ENCODE measurements at regions not wholly inside any gene's neighbourhood (a gene's known extent, or its start where the extent isn't known, plus 50 kb on each side); places are given as distances from the start of the nearest gene placed in this dataset.

- no peaks in the 10 kb centered on the region for H3K36me3 ChIP-seq
- H3K9me3 ChIP-seq, result no peaks in the 10 kb centered on the region
- 67 to 81% (median 75%) methylated on average over 6 of the region's 6 CpGs for WGBS, 5 donors
- H3K27ac ChIP-seq, result no peak overlapping the region
- no peaks in the 10 kb centered on the region for H3K27me3 ChIP-seq (replicated peaks in 1 of 7)
- peaks cover 0 to 10% (median 0%) of the 10 kb centered on the region in 6 donors for H3K4me1 ChIP-seq
- no peak overlapping the region for H3K4me3 ChIP-seq
- TF ChIP-seq POLR2A (IDR thresholded peaks at IDR 0.05) (no peak), CTCF (IDR thresholded peaks at IDR 0.05 in 8 of 11, conservative IDR thresholded peaks at IDR 0.05 in 3 of 11) (no peak), POLR2AphosphoS5 (IDR thresholded peaks at IDR 0.05) (no peak)
- DNase-seq, result no peak
- intact Hi-C loops (cut with DNase I; ENCODE audit: low total_unique reads), result no loop called here
Observed at GRCh38 chr5:82419559-82420332, 141.6 kb upstream of the RPS23 start.

- Histone ChIP-seq H3K9me3 (no peaks in the 10 kb centered on the region), H3K4me1 (peaks cover 0 to 10% (median 0%) of the 10 kb centered on the region in 6 donors), H3K27me3 (replicated peaks in 1 of 7) (no peaks in the 10 kb centered on the region), H3K4me3 (no peak overlapping the region), H3K27ac (no peak overlapping the region), H3K36me3 (no peaks in the 10 kb centered on the region)
- DNase-seq, result no peak
- WGBS, 5 donors, result 43 to 50% (median 47%) methylated on average over 2 of the region's 2 CpGs
- intact Hi-C loops (cut with DNase I; ENCODE audit: low total_unique reads), result no loop called here
- TF ChIP-seq CTCF (IDR thresholded peaks at IDR 0.05 in 8 of 11, conservative IDR thresholded peaks at IDR 0.05 in 3 of 11), result no peak
- TF ChIP-seq POLR2A (IDR thresholded peaks at IDR 0.05), result no peak
- TF ChIP-seq POLR2AphosphoS5 (IDR thresholded peaks at IDR 0.05), result no peak
Observed at GRCh38 chr5:82418608-82418950, 140.4 kb upstream of the RPS23 start.

- no peaks in the 10 kb centered on the region for H3K27me3 ChIP-seq (replicated peaks in 1 of 7)
- no peaks in the 10 kb centered on the region for H3K9me3 ChIP-seq
- H3K27ac ChIP-seq, result no peak overlapping the region
- peaks cover 0 to 10% (median 0%) of the 10 kb centered on the region in 6 donors for H3K4me1 ChIP-seq
- intact Hi-C loops (cut with DNase I; ENCODE audit: low total_unique reads), result no loop called here
- TF ChIP-seq POLR2AphosphoS5 (IDR thresholded peaks at IDR 0.05) (no peak), POLR2A (IDR thresholded peaks at IDR 0.05) (no peak), CTCF (IDR thresholded peaks at IDR 0.05 in 8 of 11, conservative IDR thresholded peaks at IDR 0.05 in 3 of 11) (no peak)
- no peak for DNase-seq
- 72 to 77% (median 75%) methylated on average over 11 of the region's 11 CpGs for WGBS, 5 donors
- H3K36me3 ChIP-seq, result no peaks in the 10 kb centered on the region
- H3K4me3 ChIP-seq, result no peak overlapping the region
Observed at GRCh38 chr5:82417776-82418607, 139.8 kb upstream of the RPS23 start.

GRCh38 chr5:82416512-82416911, 138.4 kb upstream of the RPS23 start:
- intact Hi-C loops (cut with DNase I; ENCODE audit: low total_unique reads), result no loop called here
- DNase-seq, result no peak
- 66 to 86% (median 68%) methylated on average over 4 of the region's 4 CpGs for WGBS, 5 donors
- Histone ChIP-seq H3K27ac (no peak overlapping the region), H3K4me3 (no peak overlapping the region), H3K4me1 (peaks cover 0 to 3% (median 0%) of the 10 kb centered on the region in 6 donors), H3K9me3 (no peaks in the 10 kb centered on the region), H3K36me3 (no peaks in the 10 kb centered on the region), H3K27me3 (replicated peaks in 1 of 7) (no peaks in the 10 kb centered on the region)
- TF ChIP-seq POLR2AphosphoS5 (IDR thresholded peaks at IDR 0.05), result no peak
- no peak for TF ChIP-seq POLR2A (IDR thresholded peaks at IDR 0.05)
- no peak for TF ChIP-seq CTCF (IDR thresholded peaks at IDR 0.05 in 8 of 11, conservative IDR thresholded peaks at IDR 0.05 in 3 of 11)
